Activated CD8-positive, alpha-beta T cell treated with anti-CD3 and anti-CD28 coated beads for 36 hours (primary cell): ENCODE measurements at regions not wholly inside any gene's neighbourhood (a gene's known extent, or its start where the extent isn't known, plus 50 kb on each side); places are given as distances from the start of the nearest gene placed in this dataset.

Experiments used
- ATAC-seq: fragments of 200-7000 bp; cut with Tn5 transposase; one replicate; pipeline ENCODE4 v1.10.0; 2021; ENCODE audit warnings: mild to moderate bottlenecking, moderate library complexity
- CTCF ChIA-PET: fragments of 350-600 bp; sonication (Branson Sonifier 250); formaldehyde crosslinking; loops from one replicate; lab custom pipeline; 2021; ENCODE audit warnings: antibody characterized with exemption; lab: Charles Lee
- POLR2A ChIA-PET: fragments of 350-600 bp; sonication (Branson Sonifier 250); formaldehyde crosslinking; loops from one replicate; lab custom pipeline; 2021; ENCODE audit warnings: antibody characterized with exemption; lab: Charles Lee
- DNase-seq: peaks from one replicate; pipeline ENCODE4 v3.0.0-alpha.2; 2020
- H3K27ac Mint-ChIP-seq: one replicate; pipeline ENCODE4 v1.8.0; 2021; ENCODE audit warnings: mild to moderate bottlenecking, mixed read lengths
- H3K27me3 Mint-ChIP-seq: one replicate; pipeline ENCODE4 v1.8.0; 2021; ENCODE audit warnings: mixed read lengths
- H3K36me3 Mint-ChIP-seq: one replicate; pipeline ENCODE4 v1.8.0; 2021; ENCODE audit warnings: low read depth, mixed read lengths
- H3K4me1 Mint-ChIP-seq: one replicate; pipeline ENCODE4 v1.8.0; 2021; ENCODE audit warnings: low read depth, mixed read lengths
- H3K4me3 Mint-ChIP-seq: one replicate; pipeline ENCODE4 v1.8.0; 2021; ENCODE audit warnings: mild to moderate bottlenecking, moderate library complexity, mixed read lengths
- H3K9me3 Mint-ChIP-seq: one replicate; pipeline ENCODE4 v1.8.0; 2021; ENCODE audit warnings: mixed read lengths
- CTCF ChIP-seq: fragments of 200-600 bp; IDR thresholded peaks from one replicate; pipeline ENCODE4 v1.8.0; 2022; ENCODE audit warnings: antibody characterized with exemption, mild to moderate bottlenecking
- intact Hi-C: fragments of 100-400 bp; cut with micrococcal nuclease; formaldehyde crosslinking; loops from one replicate; pipeline ENCODE4 v1.10.0; 2022

GRCh38 chr14:82778601-82779000 lies 1244.9 kb upstream of the SEL1L start:
- Mint-ChIP-seq H3K4me3 (no peak overlapping the region), H3K4me1 (no peaks in the 10 kb centered on the region), H3K9me3 (peaks cover 2% of the 10 kb centered on the region), H3K27me3 (no peaks in the 10 kb centered on the region), H3K36me3 (no peaks in the 10 kb centered on the region), H3K27ac (no peak overlapping the region)
- DNase-seq (no peak), ATAC-seq (no peak)
- POLR2A ChIA-PET: no interaction called here
- CTCF ChIA-PET: no interaction called here
- intact Hi-C loops: no loop called here
- TF ChIP-seq CTCF: no peak

- no peak for TF ChIP-seq CTCF
- Mint-ChIP-seq H3K36me3 (no peaks in the 10 kb centered on the region), H3K4me1 (no peaks in the 10 kb centered on the region), H3K4me3 (no peak overlapping the region), H3K9me3 (peaks cover 2% of the 10 kb centered on the region), H3K27ac (no peak overlapping the region), H3K27me3 (no peaks in the 10 kb centered on the region)
- CTCF ChIA-PET: no interaction called here
- ATAC-seq (no peak), DNase-seq (no peak)
- intact Hi-C loops: no loop called here
- POLR2A ChIA-PET: no interaction called here
Observed at GRCh38 chr14:82779301-82779700, 1245.6 kb upstream of the SEL1L start.

- ChIA-PET CTCF (no interaction called here), POLR2A (no interaction called here)
- Mint-ChIP-seq H3K4me1 (no peaks in the 10 kb centered on the region), H3K36me3 (no peaks in the 10 kb centered on the region), H3K4me3 (no peak overlapping the region), H3K9me3 (no peaks in the 10 kb centered on the region), H3K27me3 (no peaks in the 10 kb centered on the region), H3K27ac (no peak overlapping the region)
- no peak for TF ChIP-seq CTCF
- DNase-seq: no peak
- ATAC-seq: no peak
- intact Hi-C loops: no loop called here
Observed at GRCh38 chr14:82785756-82786482, 1252.3 kb upstream of the SEL1L start.

- H3K4me1 Mint-ChIP-seq: no peaks in the 10 kb centered on the region
- POLR2A ChIA-PET: no interaction called here
- H3K4me3 Mint-ChIP-seq: no peak overlapping the region
- intact Hi-C loops: no loop called here
- ATAC-seq: no peak
- CTCF ChIA-PET: no interaction called here
- DNase-seq: no peak
- TF ChIP-seq CTCF: no peak
- no peaks in the 10 kb centered on the region for H3K9me3 Mint-ChIP-seq
- H3K27me3 Mint-ChIP-seq: no peaks in the 10 kb centered on the region
- no peaks in the 10 kb centered on the region for H3K36me3 Mint-ChIP-seq
- H3K27ac Mint-ChIP-seq: no peak overlapping the region
Observed at GRCh38 chr14:82786483-82786880, 1252.8 kb upstream of the SEL1L start.

- H3K4me3 Mint-ChIP-seq: no peak overlapping the region
- POLR2A ChIA-PET: no interaction called here
- H3K9me3 Mint-ChIP-seq: peaks cover 3% of the 10 kb centered on the region
Observed at GRCh38 chr14:82796086-82796485, 1262.4 kb upstream of the SEL1L start.

More at GRCh38 chr14:82796086-82796485, 1262.4 kb upstream of the SEL1L start:
- Mint-ChIP-seq H3K4me1 (no peaks in the 10 kb centered on the region), H3K27ac (no peak overlapping the region), H3K27me3 (no peaks in the 10 kb centered on the region), H3K36me3 (no peaks in the 10 kb centered on the region)
- CTCF ChIA-PET: no interaction called here
- ATAC-seq: no peak
- no peak for TF ChIP-seq CTCF
- DNase-seq: no peak
- intact Hi-C loops: no loop called here
